RWPE2 (cell line): ENCODE measurements at regions not wholly inside any gene's neighbourhood (a gene's known extent, or its start where the extent isn't known, plus 50 kb on each side); places are given as distances from the start of the nearest gene placed in this dataset.
"Not testable (repeated sequence)": the region's sequence is repeated elsewhere in the genome, so short reads cannot be mapped to it uniquely, and the experiment has no call there.

Experiments used
- ATAC-seq: fragments of 200-7000 bp; cut with Tn5 transposase; 3 replicates; pipeline ENCODE4 v1.9.1; 2021; ENCODE audit warnings: low read depth
- DNase-seq: peaks from one replicate; pipeline ENCODE4 v3.0.0-alpha.2; 2020; ENCODE audit warnings: low spot score
- H3K27ac ChIP-seq: fragments of 450-650 bp; 2 replicates; pipeline ENCODE4 v1.5.1; 2017; ENCODE audit warnings: mild to moderate bottlenecking; ENCODE audit not compliant: poor library complexity, severe bottlenecking
- H3K27me3 ChIP-seq: fragments of 250-450 bp; sonication (Bioruptor Pico); 2 replicates; pipeline ENCODE4 v1.5.1; 2021; ENCODE audit warnings: mild to moderate bottlenecking, moderate library complexity; ENCODE audit not compliant: insufficient read depth, poor library complexity, severe bottlenecking
- H3K36me3 ChIP-seq: fragments of 250-450 bp; sonication (Bioruptor Pico); 2 replicates; pipeline ENCODE4 v1.5.1; 2020; ENCODE audit warnings: low read depth, mild to moderate bottlenecking, moderate library complexity
- H3K4me1 ChIP-seq: fragments of 250-450 bp; sonication (Bioruptor Pico); 2 replicates; pipeline ENCODE4 v1.5.1; 2021; ENCODE audit warnings: mild to moderate bottlenecking, moderate library complexity; ENCODE audit not compliant: insufficient read depth, poor library complexity, severe bottlenecking
- H3K4me3 ChIP-seq: fragments of 250-450 bp; sonication (Bioruptor Pico); 2 replicates; pipeline ENCODE4 v1.5.1; 2021; ENCODE audit warnings: mild to moderate bottlenecking, moderate library complexity; ENCODE audit not compliant: severe bottlenecking
- H3K9me3 ChIP-seq: fragments of 250-450 bp; sonication (Bioruptor Pico); 2 replicates; pipeline ENCODE4 v1.5.1; 2021; ENCODE audit warnings: mild to moderate bottlenecking, moderate library complexity; ENCODE audit not compliant: severe bottlenecking
- TF ChIP-seq, protein P1 (sequence below): fragments of 450-650 bp; IDR thresholded peaks from one replicate; pipeline ENCODE4 v1.5.1; 2017; ENCODE audit warnings: mild to moderate bottlenecking, moderate library complexity; ENCODE audit not compliant: poor library complexity, severe bottlenecking

DNA sequence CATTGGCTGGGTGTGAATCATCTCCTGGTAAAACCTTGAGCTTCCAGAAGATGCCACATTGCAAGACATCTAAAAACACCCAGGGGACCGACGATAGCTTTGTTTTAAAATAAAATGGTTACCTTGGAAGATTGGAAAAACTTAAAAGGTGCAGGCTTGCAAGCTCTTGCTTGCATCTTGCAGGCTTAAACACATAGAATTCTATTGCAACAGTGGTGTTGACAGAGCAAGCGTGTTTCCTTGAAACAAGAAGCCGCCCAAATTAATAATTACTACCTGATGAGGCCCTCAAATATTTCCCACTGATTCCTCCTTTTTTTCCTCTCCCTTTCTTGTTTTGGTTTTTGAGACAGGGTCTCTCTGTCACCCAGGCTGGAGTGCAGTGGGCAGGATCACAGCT lies 137.1 kb upstream of the BASP1 start:
- Histone ChIP-seq H3K27ac (no peak overlapping the region), H3K36me3 (no peaks in the 10 kb centered on the region), H3K4me3 (no peak overlapping the region), H3K4me1 (no peaks in the 10 kb centered on the region), H3K9me3 (no peaks in the 10 kb centered on the region), H3K27me3 (no peaks in the 10 kb centered on the region)
- DNase-seq (no peak), ATAC-seq (no peak)
- TF ChIP-seq, protein P1, sequence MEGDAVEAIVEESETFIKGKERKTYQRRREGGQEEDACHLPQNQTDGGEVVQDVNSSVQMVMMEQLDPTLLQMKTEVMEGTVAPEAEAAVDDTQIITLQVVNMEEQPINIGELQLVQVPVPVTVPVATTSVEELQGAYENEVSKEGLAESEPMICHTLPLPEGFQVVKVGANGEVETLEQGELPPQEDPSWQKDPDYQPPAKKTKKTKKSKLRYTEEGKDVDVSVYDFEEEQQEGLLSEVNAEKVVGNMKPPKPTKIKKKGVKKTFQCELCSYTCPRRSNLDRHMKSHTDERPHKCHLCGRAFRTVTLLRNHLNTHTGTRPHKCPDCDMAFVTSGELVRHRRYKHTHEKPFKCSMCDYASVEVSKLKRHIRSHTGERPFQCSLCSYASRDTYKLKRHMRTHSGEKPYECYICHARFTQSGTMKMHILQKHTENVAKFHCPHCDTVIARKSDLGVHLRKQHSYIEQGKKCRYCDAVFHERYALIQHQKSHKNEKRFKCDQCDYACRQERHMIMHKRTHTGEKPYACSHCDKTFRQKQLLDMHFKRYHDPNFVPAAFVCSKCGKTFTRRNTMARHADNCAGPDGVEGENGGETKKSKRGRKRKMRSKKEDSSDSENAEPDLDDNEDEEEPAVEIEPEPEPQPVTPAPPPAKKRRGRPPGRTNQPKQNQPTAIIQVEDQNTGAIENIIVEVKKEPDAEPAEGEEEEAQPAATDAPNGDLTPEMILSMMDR, result no peak

DNA sequence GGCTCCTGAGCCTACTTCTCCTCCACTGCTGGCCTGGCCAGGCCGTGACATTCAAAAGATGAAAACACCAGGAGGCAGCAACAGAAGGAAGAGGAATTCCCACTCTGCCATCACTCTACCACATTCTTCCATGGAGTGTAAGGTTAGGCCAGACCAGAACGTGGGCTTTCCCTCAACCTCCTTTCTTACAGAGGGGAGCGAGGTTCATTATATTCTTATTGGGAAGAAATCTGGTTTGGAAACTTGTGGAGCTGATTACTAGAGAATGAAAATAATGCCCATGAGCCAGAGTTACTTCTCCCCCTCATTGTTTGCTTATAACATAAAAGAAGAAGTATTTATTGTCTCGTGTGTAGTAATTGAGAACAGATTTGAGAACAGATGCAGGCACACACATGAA lies 136.3 kb upstream of the BASP1 start:
- DNase-seq (no peak), ATAC-seq (no peak)
- H3K27ac ChIP-seq, result no peak overlapping the region
- no peaks in the 10 kb centered on the region for H3K4me1 ChIP-seq
- H3K9me3 ChIP-seq, result no peaks in the 10 kb centered on the region
- H3K36me3 ChIP-seq, result no peaks in the 10 kb centered on the region
- TF ChIP-seq, protein P1, result no peak
- H3K27me3 ChIP-seq, result no peaks in the 10 kb centered on the region
- no peak overlapping the region for H3K4me3 ChIP-seq

DNA sequence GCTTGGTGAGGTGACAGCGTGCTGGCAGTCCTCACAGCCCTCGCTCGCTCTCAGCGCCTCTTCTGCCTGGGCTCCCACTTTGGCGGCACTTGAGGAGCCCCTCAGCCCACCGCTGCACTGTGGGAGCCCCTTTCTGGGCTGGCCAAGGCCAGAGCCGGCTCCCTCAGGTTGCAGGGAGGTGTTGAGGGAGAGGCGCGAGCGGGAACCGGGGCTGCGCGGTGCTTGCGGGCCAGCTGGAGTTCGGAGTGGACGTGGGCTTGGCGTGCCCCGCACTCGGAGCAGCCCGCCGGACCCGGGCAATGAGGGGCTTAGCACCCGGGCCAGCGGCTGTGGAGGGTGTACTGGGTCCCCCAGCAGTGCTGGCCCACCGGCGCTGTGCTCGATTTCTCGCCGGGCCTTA lies 134.2 kb upstream of the BASP1 start:
- ATAC-seq, H3K27me3 ChIP-seq, H3K4me1 ChIP-seq, H3K9me3 ChIP-seq, DNase-seq, H3K27ac ChIP-seq, H3K4me3 ChIP-seq, H3K36me3 ChIP-seq: not testable (repeated sequence)

DNA sequence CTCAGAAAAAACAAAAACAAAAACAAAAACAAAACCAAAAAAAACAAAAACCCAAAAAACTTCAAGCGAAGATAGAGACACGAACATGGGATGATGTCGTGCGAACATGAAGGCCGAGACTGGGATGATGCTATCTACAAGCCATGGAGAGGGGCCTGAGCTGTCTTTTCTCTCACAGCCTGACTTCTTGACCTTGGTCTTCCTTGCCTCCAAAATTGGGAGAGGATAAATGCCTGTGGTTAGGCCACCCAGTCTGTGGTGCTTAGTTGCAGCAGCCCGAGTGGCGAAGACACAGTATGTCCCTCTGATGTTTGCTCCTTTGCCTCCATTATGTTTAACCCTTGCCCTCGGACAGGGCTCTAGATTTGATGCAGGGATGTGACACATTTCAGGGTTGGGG lies 130.4 kb upstream of the BASP1 start:
- H3K27me3 ChIP-seq, result no peaks in the 10 kb centered on the region
- DNase-seq, result no peak

DNA sequence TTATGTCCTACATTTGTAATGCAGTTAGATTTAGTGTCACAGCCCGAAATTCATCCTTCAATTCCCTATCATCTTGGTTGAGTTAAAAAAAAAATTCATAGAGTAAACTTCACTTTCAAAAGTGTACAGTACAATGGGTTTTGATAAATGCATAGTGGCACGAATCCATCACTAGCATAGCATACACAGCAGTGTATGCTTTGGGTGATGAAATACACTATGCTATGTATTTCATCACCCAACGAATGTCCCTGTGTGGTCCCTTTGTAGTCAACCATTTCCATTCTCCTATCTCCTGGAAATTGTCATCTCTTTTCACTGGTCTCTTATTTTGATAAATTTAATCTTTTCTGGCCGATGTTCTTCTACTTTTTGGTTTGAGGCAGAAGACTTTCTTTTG lies 129.4 kb upstream of the BASP1 start:
- Histone ChIP-seq H3K27ac (no peak overlapping the region), H3K27me3 (no peaks in the 10 kb centered on the region), H3K36me3 (no peaks in the 10 kb centered on the region), H3K4me3 (no peak overlapping the region), H3K4me1 (no peaks in the 10 kb centered on the region), H3K9me3 (no peaks in the 10 kb centered on the region)
- DNase-seq, result no peak
- TF ChIP-seq, protein P1, result no peak
- no peak for ATAC-seq

More for the DNA sequence above, 130.4 kb upstream of the BASP1 start:
- H3K9me3 ChIP-seq, result no peaks in the 10 kb centered on the region
- H3K36me3 ChIP-seq, result no peaks in the 10 kb centered on the region
- H3K4me3 ChIP-seq, result no peak overlapping the region
- TF ChIP-seq, protein P1, result no peak
- H3K27ac ChIP-seq, result no peak overlapping the region
- no peak for ATAC-seq
- H3K4me1 ChIP-seq, result no peaks in the 10 kb centered on the region
